ENCODE measurements at regions not wholly inside any gene's neighbourhood (a gene's known extent, or its start where the extent isn't known, plus 50 kb on each side); places are given as distances from the start of the nearest gene placed in this dataset.
A peak's percentile ranks its signal among the peaks of the same experiment; 100 is the strongest.

- no peak overlapping the region for H3K4me3 ChIP-seq (ENCODE audit: low read depth, low read length)
- peak; percentile 41 for DNase-seq (ENCODE audit: low read depth)
- TF ChIP-seq, protein P1, sequence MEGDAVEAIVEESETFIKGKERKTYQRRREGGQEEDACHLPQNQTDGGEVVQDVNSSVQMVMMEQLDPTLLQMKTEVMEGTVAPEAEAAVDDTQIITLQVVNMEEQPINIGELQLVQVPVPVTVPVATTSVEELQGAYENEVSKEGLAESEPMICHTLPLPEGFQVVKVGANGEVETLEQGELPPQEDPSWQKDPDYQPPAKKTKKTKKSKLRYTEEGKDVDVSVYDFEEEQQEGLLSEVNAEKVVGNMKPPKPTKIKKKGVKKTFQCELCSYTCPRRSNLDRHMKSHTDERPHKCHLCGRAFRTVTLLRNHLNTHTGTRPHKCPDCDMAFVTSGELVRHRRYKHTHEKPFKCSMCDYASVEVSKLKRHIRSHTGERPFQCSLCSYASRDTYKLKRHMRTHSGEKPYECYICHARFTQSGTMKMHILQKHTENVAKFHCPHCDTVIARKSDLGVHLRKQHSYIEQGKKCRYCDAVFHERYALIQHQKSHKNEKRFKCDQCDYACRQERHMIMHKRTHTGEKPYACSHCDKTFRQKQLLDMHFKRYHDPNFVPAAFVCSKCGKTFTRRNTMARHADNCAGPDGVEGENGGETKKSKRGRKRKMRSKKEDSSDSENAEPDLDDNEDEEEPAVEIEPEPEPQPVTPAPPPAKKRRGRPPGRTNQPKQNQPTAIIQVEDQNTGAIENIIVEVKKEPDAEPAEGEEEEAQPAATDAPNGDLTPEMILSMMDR (conservative IDR thresholded peaks at IDR 0.05; ENCODE audit: low read depth, low read length): no peak
Observed at GRCh38 chr21:24716281-24716918, 890.9 kb downstream of the MRPL39 start.

DNA sequence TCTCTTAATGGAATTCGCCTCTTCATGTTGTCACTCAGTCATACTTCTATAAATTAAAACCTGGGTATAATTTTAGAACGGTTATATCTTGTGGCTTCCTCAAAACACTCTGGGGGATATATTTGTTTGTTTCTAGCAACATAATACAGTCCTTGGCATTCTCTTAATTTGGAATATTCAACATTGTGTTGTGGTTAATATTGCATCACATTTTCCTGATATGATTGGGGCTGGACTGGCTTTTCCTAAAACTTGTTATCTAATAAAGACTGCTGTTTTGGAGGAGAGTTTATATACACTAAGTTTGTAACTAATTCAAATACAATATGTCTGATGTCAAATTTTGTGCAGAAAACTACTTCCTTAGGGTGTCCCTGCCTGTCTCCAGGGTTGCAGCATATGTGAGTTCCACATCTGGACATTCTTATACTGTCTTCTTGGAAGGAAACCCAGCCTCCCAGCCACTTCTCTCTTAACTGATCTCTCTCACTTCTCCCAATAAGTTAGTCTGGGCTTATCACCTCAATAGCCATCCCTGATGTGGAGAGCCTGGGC, 892.6 kb downstream of the MRPL39 start:
- TF ChIP-seq, protein P1 (conservative IDR thresholded peaks at IDR 0.05; ENCODE audit: low read depth, low read length): no peak
- no peak overlapping the region for H3K4me3 ChIP-seq (ENCODE audit: low read depth, low read length)
- DNase-seq (ENCODE audit: low read depth): no peak

GRCh38 chr21:24705201-24705600, 902.1 kb downstream of the MRPL39 start:
- TF ChIP-seq, protein P1 (conservative IDR thresholded peaks at IDR 0.05; ENCODE audit: low read depth, low read length): no peak
- H3K4me3 ChIP-seq (ENCODE audit: low read depth, low read length): no peak overlapping the region
- DNase-seq (ENCODE audit: low read depth): no peak

DNA sequence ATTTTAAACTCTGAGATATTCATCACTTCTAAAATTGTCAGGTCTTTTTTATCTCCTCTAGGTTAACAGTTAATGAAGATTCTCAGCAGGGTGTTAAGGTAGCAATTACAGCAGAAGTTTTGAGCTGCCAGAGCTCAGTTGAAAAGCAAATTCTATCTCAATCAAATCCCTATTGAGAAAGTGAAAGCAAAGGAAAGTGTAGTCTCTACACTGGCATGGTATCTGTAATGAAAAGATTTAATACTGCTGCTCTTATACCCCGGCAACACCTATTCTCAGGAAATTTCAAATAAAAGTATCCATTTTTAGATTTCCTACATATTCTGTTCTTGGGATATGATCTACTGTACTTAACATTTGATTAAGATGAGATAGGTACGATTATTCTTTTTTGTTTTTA, 913.5 kb downstream of the MRPL39 start:
- DNase-seq (ENCODE audit: low read depth): no peak
- TF ChIP-seq, protein P1 (conservative IDR thresholded peaks at IDR 0.05; ENCODE audit: low read depth, low read length): no peak
- peak overlapping the region; percentile 5 for H3K4me3 ChIP-seq (ENCODE audit: low read depth, low read length)

DNA sequence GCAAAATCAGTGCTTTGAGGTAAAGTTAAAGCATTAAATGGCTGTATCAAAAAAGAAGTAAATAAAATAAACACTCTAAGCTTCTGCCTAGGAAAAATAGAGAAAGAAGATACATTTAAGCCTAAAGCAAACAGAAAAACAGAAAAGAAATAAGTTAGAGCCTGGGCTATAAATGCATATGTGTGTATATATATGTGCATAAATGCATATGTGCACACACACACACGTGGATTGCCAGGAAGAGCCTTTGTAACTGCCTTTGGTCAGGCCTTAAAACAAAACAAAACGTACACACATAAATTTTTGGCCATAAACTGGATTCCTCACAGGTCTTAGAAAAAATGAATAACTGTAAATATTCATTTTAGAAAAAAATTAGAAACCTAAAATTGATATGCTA, 925.8 kb downstream of the MRPL39 start:
- TF ChIP-seq, protein P1 (conservative IDR thresholded peaks at IDR 0.05; ENCODE audit: low read depth, low read length): no peak
- no peak overlapping the region for H3K4me3 ChIP-seq (ENCODE audit: low read depth, low read length)
- no peak for DNase-seq (ENCODE audit: low read depth)

- H3K4me3 ChIP-seq (ENCODE audit: low read depth, low read length): no peak overlapping the region
- TF ChIP-seq, protein P1 (conservative IDR thresholded peaks at IDR 0.05; ENCODE audit: low read depth, low read length): no peak
- DNase-seq (ENCODE audit: low read depth): no peak
Observed at GRCh38 chr21:24671901-24672300, 935.4 kb downstream of the MRPL39 start.

DNA sequence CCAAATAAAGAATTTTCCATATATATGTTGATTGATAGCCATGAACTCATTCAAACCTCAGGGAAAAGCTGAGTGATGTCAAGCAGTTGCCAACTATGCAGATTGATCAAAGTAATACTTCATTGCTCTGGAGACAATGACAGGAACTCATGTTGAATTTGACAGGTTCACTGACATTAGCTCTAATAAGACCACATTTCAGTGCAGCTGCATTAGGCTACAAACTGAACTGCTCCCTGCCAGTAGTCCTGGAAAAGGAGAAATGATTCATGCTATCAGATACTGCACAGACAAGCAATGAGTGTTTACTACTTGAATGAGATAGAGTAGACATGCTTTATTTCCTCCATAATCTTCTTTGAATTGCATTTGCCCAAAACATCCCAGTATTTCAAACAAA, 948.4 kb downstream of the MRPL39 start:
- no peak for DNase-seq (ENCODE audit: low read depth)
- H3K4me3 ChIP-seq (ENCODE audit: low read depth, low read length): no peak overlapping the region
- TF ChIP-seq, protein P1 (conservative IDR thresholded peaks at IDR 0.05; ENCODE audit: low read depth, low read length): no peak
